ENCODE measurements at regions not wholly inside any gene's neighbourhood (a gene's known extent, or its start where the extent isn't known, plus 50 kb on each side); places are given as distances from the start of the nearest gene placed in this dataset.

DNA sequence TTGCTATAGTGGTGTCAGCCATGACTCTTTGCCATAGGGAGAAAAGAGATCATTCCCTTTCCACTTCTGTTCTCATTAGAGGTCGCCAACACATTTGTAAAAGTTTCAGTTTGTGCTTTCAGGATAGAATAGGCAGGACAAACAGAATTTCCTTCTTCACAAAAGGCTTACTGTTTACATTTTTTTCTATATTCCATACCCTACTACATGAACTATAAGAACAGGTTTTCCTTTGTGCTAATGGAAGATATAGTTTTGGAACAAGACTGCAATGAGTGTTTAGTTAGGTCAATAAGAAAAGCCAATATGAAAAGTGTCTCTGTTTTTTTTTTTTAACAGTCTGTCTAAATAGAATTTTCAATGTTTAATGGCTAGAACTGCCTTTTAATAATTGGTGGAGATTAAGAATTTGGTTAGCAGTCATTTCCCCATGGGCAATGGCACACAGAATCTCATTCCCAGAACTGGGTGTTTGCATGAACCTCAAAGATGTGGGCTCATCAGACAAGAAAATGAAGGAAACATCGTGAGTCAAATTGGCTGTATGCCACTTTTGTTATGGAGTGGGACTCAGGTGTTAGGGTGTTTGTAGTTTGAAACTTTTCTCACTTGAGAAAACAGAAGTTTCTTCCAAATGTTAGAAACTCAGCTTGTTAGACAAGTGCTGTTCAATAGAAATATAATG, 75.2 kb upstream of the PRLR start:
- H3K27ac Mint-ChIP-seq = no peak overlapping the region
- H3K9me3 Mint-ChIP-seq = no peaks in the 10 kb centered on the region
- TF ChIP-seq, protein P1, sequence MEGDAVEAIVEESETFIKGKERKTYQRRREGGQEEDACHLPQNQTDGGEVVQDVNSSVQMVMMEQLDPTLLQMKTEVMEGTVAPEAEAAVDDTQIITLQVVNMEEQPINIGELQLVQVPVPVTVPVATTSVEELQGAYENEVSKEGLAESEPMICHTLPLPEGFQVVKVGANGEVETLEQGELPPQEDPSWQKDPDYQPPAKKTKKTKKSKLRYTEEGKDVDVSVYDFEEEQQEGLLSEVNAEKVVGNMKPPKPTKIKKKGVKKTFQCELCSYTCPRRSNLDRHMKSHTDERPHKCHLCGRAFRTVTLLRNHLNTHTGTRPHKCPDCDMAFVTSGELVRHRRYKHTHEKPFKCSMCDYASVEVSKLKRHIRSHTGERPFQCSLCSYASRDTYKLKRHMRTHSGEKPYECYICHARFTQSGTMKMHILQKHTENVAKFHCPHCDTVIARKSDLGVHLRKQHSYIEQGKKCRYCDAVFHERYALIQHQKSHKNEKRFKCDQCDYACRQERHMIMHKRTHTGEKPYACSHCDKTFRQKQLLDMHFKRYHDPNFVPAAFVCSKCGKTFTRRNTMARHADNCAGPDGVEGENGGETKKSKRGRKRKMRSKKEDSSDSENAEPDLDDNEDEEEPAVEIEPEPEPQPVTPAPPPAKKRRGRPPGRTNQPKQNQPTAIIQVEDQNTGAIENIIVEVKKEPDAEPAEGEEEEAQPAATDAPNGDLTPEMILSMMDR (IDR thresholded peaks at IDR 0.05) = no peak
- no peaks in the 10 kb centered on the region for H3K36me3 Mint-ChIP-seq (ENCODE audit: low read depth)
- H3K27me3 Mint-ChIP-seq (ENCODE audit: insufficient read depth) = peaks cover 7% of the 10 kb centered on the region; the same call in 1 of the 2 replicates
- DNase-seq = no peak
- H3K4me1 Mint-ChIP-seq (ENCODE audit: low read depth) = no peaks in the 10 kb centered on the region
- no peak overlapping the region for H3K4me3 Mint-ChIP-seq

DNA sequence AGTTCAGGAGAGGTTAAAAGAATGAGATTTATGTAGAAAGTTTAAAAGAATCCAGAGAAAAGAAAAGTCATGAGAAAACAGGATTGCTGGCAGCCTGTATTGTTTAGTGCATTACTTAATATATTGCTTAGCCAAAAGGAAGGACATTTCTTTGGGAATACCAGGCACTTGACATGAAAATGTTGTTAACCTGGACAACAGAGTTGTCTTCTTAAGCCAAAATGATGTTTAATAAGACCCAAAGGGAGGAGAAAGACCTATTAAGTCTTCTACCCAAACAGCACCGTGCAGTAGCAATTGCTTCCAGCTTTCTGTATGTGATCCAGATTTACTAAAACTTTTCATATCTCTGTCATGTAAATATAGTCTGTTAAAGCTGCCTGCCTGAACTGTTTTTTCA, 74.0 kb upstream of the PRLR start:
- TF ChIP-seq, protein P1 (IDR thresholded peaks at IDR 0.05) = no peak
- H3K9me3 Mint-ChIP-seq = no peaks in the 10 kb centered on the region
- H3K36me3 Mint-ChIP-seq (ENCODE audit: low read depth) = no peaks in the 10 kb centered on the region
- no peak for DNase-seq
- H3K4me3 Mint-ChIP-seq = no peak overlapping the region
- H3K27ac Mint-ChIP-seq = no peak overlapping the region
- H3K27me3 Mint-ChIP-seq (ENCODE audit: insufficient read depth) = 0 out of 2 replicates have a peak, but pooled peaks cover 3% of the 10 kb centered on the region
- no peaks in the 10 kb centered on the region for H3K4me1 Mint-ChIP-seq (ENCODE audit: low read depth)

DNA sequence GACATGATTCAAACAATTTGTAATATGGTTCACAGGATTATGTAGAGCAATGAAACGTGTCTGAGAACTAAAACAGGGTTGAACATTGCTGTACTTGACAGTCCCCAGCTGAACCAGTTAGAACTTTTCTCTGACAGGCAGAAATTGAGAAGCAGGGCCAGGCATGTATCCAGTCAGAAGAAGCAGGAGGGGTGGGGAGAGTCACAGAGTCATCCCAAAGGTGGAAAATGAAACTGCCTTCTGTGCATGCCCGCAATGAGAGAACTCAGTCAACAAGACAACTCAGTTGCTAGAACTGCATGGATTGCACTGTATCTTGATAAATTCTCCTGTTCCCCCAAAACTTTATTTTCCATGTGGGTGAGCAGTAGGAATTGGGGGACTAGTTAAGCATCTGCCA, 72.9 kb upstream of the PRLR start:
- H3K4me3 Mint-ChIP-seq = no peak overlapping the region
- 0 out of 2 replicates have a peak, but pooled peaks cover 3% of the 10 kb centered on the region for H3K27me3 Mint-ChIP-seq (ENCODE audit: insufficient read depth)
- no peaks in the 10 kb centered on the region for H3K4me1 Mint-ChIP-seq (ENCODE audit: low read depth)
- H3K9me3 Mint-ChIP-seq = no peaks in the 10 kb centered on the region
- no peaks in the 10 kb centered on the region for H3K36me3 Mint-ChIP-seq (ENCODE audit: low read depth)
- TF ChIP-seq, protein P1 (IDR thresholded peaks at IDR 0.05) = no peak
- no peak overlapping the region for H3K27ac Mint-ChIP-seq
- no peak for DNase-seq

DNA sequence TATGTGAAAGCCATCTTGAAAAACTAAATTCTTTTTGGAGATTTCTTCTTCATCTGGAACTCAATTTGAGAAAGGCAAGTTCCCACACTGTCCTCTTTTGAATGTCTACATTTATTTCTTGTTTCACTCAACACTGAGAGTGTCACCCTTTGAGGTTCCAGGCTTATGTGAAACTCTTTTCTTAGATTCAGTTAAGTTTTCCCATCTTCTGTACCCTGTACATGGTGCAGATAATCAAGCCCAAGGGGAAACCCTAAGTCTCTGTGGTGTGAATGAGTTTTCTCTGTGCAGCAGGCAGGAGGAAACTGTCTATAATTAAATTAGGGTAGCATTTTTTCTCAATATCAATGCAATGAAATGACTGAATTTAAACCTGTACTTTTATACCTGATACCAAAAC, 72.3 kb upstream of the PRLR start:
- no peak for DNase-seq
- Mint-ChIP-seq H3K27me3 (ENCODE audit: insufficient read depth) (0 out of 2 replicates have a peak, but pooled peaks cover 3% of the 10 kb centered on the region), H3K36me3 (ENCODE audit: low read depth) (no peaks in the 10 kb centered on the region), H3K4me3 (no peak overlapping the region), H3K4me1 (ENCODE audit: low read depth) (no peaks in the 10 kb centered on the region), H3K9me3 (no peaks in the 10 kb centered on the region), H3K27ac (no peak overlapping the region)
- TF ChIP-seq, protein P1 (IDR thresholded peaks at IDR 0.05) = no peak

DNA sequence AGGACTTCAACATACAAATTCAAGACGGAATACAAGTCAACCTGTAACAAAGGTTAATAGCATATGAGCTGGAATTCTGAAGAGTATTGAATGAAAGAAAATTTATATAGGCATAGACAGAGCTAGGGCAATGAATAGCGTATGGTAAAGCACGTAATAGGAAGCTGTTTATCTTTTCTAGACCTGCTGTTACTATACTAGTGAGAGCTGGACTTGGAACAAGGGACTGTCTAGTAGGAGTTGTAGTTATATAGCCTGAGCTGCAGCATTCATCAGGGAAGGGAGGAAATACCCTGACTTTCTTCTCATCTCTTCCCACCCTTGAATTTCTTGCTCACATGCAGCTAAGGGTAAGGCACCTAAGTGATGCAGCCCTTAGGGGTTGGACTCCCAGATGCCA, 67.5 kb upstream of the PRLR start:
- no peaks in the 10 kb centered on the region for H3K27me3 Mint-ChIP-seq (ENCODE audit: insufficient read depth)
- H3K9me3 Mint-ChIP-seq = no peaks in the 10 kb centered on the region
- no peak for DNase-seq
- no peaks in the 10 kb centered on the region for H3K36me3 Mint-ChIP-seq (ENCODE audit: low read depth)
- no peaks in the 10 kb centered on the region for H3K4me1 Mint-ChIP-seq (ENCODE audit: low read depth)
- TF ChIP-seq, protein P1 (IDR thresholded peaks at IDR 0.05) = no peak
- no peak overlapping the region for H3K27ac Mint-ChIP-seq
- H3K4me3 Mint-ChIP-seq = no peak overlapping the region

Data from HFFc6 (cell line).